Natural killer cell (primary cell): ENCODE measurements at regions not wholly inside any gene's neighbourhood (a gene's known extent, or its start where the extent isn't known, plus 50 kb on each side); places are given as distances from the start of the nearest gene placed in this dataset.

Experiments
- ATAC-seq, 3 donors: fragments of 150-1000 bp in 2 of 3; fragments of 200-7000 bp in 1 of 3; cut with Tn5 transposase; 1 replicate in 1 of 3; 2 replicates in 2 of 3; pipeline ENCODE4 v1.10.0; 2021; ENCODE audit warnings: mild to moderate bottlenecking in 2 of 3, moderate library complexity in 2 of 3
- DNase-seq, 2 donors: peaks; one replicate each; pipeline versions ENCODE4 v3.0.0 to v3.0.0-alpha.2; 2013 to 2021; ENCODE audit warnings: mixed read lengths in 1 of 2
- H3K27ac ChIP-seq: one replicate; pipeline ENCODE4 v1.5.1; 2013; ENCODE audit warnings: mild to moderate bottlenecking, low read length
- H3K27me3 ChIP-seq: one replicate; pipeline ENCODE4 v1.6.1; 2013; ENCODE audit warnings: low read length; ENCODE audit not compliant: control insufficient read depth, insufficient read depth
- H3K36me3 ChIP-seq: one replicate; pipeline ENCODE4 v1.6.1; 2013; ENCODE audit warnings: low read length; ENCODE audit not compliant: control insufficient read depth, insufficient read depth
- H3K4me1 ChIP-seq: one replicate; pipeline ENCODE4 v1.6.1; 2013; ENCODE audit warnings: low read length; ENCODE audit not compliant: control insufficient read depth, insufficient read depth
- H3K4me3 ChIP-seq: one replicate; pipeline ENCODE4 v1.5.1; 2013; ENCODE audit warnings: low read length
- H3K9me3 ChIP-seq: one replicate; pipeline ENCODE4 v1.6.1; 2013; ENCODE audit warnings: low read length; ENCODE audit not compliant: control insufficient read depth, insufficient read depth
- H3K27ac Mint-ChIP-seq, 2 donors: one replicate each; pipeline ENCODE4 v1.8.0; 2022; ENCODE audit warnings: mild to moderate bottlenecking in 2 of 2, mixed read lengths in 2 of 2, moderate library complexity in 1 of 2
- H3K27me3 Mint-ChIP-seq, 2 donors: one replicate each; pipeline ENCODE4 v1.8.0; 2022; ENCODE audit warnings: low read depth in 2 of 2, mixed read lengths in 2 of 2
- H3K36me3 Mint-ChIP-seq: one replicate; pipeline ENCODE4 v1.8.0; 2022; ENCODE audit warnings: mixed read lengths
- H3K4me1 Mint-ChIP-seq, 2 donors: one replicate each; pipeline ENCODE4 v1.8.0; 2022; ENCODE audit warnings: mixed read lengths in 2 of 2
- H3K4me3 Mint-ChIP-seq: one replicate; pipeline ENCODE4 v1.8.0; 2022; ENCODE audit warnings: mild to moderate bottlenecking, moderate library complexity, mixed read lengths
- H3K9me3 Mint-ChIP-seq, 2 donors: one replicate each; pipeline ENCODE4 v1.8.0; 2022; ENCODE audit warnings: mixed read lengths in 2 of 2
- WGBS: methylation state at CpG from one replicate; pipeline ENCODE4 v1.1.7; 2013; ENCODE audit warnings: missing lambda C conversion rate; ENCODE audit not compliant: insufficient coverage; 5-methylcytosine and 5-hydroxymethylcytosine counted together
- intact Hi-C: fragments of 100-400 bp; cut with micrococcal nuclease; formaldehyde crosslinking; loops from one replicate; pipeline ENCODE4 v1.14.2; 2022
- TF ChIP-seq, protein P1 (sequence below): fragments of 200-600 bp; IDR thresholded peaks from one replicate; pipeline ENCODE4 v1.8.0; 2022; ENCODE audit warnings: antibody characterized with exemption

DNA sequence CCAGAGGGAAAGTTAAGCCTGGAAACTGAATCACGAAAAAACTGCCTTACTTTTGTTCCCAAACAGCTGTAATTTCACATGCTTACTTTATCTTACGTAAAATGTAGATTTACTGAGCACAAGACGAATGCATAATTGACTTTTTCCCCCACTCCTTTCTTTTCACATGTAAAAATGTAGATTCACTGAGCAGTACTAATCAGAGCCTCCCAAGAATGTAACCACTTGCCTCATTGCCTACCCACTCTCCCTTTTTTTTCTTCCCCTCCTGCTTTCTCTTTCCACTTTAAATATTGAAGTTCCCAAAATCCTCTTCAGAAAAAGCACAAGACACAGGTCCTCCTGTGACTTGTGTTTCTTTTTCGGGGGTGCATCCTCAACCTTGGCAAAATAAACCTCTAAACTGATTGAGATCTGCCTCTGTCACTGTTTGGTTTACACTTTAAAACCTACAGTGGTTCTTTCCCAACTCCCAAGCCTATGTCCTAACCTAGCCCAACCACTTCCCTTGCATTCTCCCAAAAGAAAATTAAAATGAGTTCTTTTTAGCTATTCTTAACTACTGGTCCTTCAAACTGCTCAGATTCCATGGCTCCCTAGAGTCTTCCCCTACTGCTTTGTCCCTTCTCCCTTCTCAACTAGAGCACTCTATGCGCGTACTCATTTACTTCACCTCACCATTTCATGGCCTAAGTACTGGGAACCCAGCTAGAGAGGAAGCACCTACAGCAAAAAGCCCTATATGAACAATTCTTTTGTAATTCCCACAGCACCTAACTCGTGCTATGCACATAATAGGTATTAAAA is 236.6 kb upstream of the MKLN1 start:
- Mint-ChIP-seq H3K27ac (peak overlapping the region; percentile 1 to 75), H3K4me3 (peak overlapping the region; percentile 60), H3K27me3 (no peaks in the 10 kb centered on the region), H3K9me3 (no peaks in the 10 kb centered on the region), H3K36me3 (no peaks in the 10 kb centered on the region), H3K4me1 (peaks cover 70 to 74% of the 10 kb centered on the region in 2 donors)
- H3K36me3 ChIP-seq = peaks cover 2% of the 10 kb centered on the region
- H3K9me3 ChIP-seq = no peaks in the 10 kb centered on the region
- no peaks in the 10 kb centered on the region for H3K27me3 ChIP-seq
- peak in 2 of 3 donors; percentile 2 to 6 for ATAC-seq
- no peak overlapping the region for H3K27ac ChIP-seq
- peaks cover 17% of the 10 kb centered on the region for H3K4me1 ChIP-seq
- intact Hi-C loops = no loop called here
- 91% methylated on average over 6 of the region's 7 CpGs for WGBS
- H3K4me3 ChIP-seq = no peak overlapping the region
- DNase-seq = no peak
- TF ChIP-seq, protein P1, sequence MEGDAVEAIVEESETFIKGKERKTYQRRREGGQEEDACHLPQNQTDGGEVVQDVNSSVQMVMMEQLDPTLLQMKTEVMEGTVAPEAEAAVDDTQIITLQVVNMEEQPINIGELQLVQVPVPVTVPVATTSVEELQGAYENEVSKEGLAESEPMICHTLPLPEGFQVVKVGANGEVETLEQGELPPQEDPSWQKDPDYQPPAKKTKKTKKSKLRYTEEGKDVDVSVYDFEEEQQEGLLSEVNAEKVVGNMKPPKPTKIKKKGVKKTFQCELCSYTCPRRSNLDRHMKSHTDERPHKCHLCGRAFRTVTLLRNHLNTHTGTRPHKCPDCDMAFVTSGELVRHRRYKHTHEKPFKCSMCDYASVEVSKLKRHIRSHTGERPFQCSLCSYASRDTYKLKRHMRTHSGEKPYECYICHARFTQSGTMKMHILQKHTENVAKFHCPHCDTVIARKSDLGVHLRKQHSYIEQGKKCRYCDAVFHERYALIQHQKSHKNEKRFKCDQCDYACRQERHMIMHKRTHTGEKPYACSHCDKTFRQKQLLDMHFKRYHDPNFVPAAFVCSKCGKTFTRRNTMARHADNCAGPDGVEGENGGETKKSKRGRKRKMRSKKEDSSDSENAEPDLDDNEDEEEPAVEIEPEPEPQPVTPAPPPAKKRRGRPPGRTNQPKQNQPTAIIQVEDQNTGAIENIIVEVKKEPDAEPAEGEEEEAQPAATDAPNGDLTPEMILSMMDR = no peak

GRCh38 chr7:131094685-131095084 is 233.0 kb upstream of the MKLN1 start:
- DNase-seq = peak in 1 of 2 donors; percentile 23
- H3K27me3 Mint-ChIP-seq = no peaks in the 10 kb centered on the region
- intact Hi-C loops = no loop called here

DNA sequence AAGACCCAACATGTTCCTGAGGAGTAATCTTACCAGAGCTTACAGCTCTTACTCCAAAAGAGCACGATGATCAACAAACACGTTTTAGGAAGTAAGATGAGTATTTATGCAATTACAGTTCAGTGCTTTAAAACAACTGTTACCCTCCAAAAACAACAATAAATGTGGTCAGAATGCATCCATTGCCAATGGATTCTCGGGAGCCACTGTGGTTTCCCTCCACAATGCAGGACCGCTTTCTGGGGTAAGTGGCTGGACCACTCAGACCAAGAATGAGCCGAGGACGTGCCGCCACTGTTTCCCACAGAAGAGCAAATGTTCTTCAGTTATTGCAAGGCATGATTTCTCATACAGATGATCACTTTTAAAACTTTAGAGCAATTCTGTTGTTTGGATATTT is 232.3 kb upstream of the MKLN1 start:
- H3K36me3 ChIP-seq = peaks cover 7% of the 10 kb centered on the region
- no peaks in the 10 kb centered on the region for H3K36me3 Mint-ChIP-seq
- intact Hi-C loops = no loop called here
- no peak overlapping the region for H3K27ac ChIP-seq
- no peaks in the 10 kb centered on the region for H3K27me3 ChIP-seq
- 89% methylated on average over 5 of the region's 7 CpGs for WGBS
- H3K4me1 ChIP-seq = peaks cover 44% of the 10 kb centered on the region
- H3K4me3 ChIP-seq = no peak overlapping the region
- H3K9me3 ChIP-seq = no peaks in the 10 kb centered on the region
- DNase-seq (no peak), ATAC-seq (no peak)
- no peaks in the 10 kb centered on the region for H3K27me3 Mint-ChIP-seq
- no peaks in the 10 kb centered on the region for H3K9me3 Mint-ChIP-seq
- peak overlapping the region; percentile 30 to 94 for H3K27ac Mint-ChIP-seq
- peaks cover 86 to 87% of the 10 kb centered on the region in 2 donors for H3K4me1 Mint-ChIP-seq
- peak overlapping the region; percentile 29 for H3K4me3 Mint-ChIP-seq
- TF ChIP-seq, protein P1 = no peak

More at GRCh38 chr7:131094685-131095084, 233.0 kb upstream of the MKLN1 start:
- no peak overlapping the region for H3K4me3 ChIP-seq
- peaks cover 7% of the 10 kb centered on the region for H3K36me3 ChIP-seq
- no peaks in the 10 kb centered on the region for H3K9me3 ChIP-seq
- H3K4me1 ChIP-seq = peaks cover 38% of the 10 kb centered on the region
- Mint-ChIP-seq H3K27ac (peak overlapping the region; percentile 23 to 94), H3K36me3 (no peaks in the 10 kb centered on the region), H3K4me3 (peak overlapping the region; percentile 35), H3K9me3 (no peaks in the 10 kb centered on the region), H3K4me1 (peaks cover 87% of the 10 kb centered on the region in 2 donors)
- peak in 2 of 3 donors; percentile 12 to 20 for ATAC-seq
- WGBS = 95% methylated on average over 11 of the region's 11 CpGs
- TF ChIP-seq, protein P1 = no peak
- no peaks in the 10 kb centered on the region for H3K27me3 ChIP-seq
- H3K27ac ChIP-seq = no peak overlapping the region
